A549 (cell line): ENCODE measurements at regions not wholly inside any gene's neighbourhood (a gene's known extent, or its start where the extent isn't known, plus 50 kb on each side); places are given as distances from the start of the nearest gene placed in this dataset.

Experiments
- CHD2 ChIP-seq: fragments of 150-350 bp; IDR thresholded peaks from 2 replicates; pipeline ENCODE4 v1.6.1; 2014; ENCODE audit warnings: low read length; ENCODE audit not compliant: partially characterized antibody
- ELK1 ChIP-seq: fragments of 150-350 bp; IDR thresholded peaks from 2 replicates; pipeline ENCODE4 v1.6.1; 2014; ENCODE audit warnings: low read depth, mild to moderate bottlenecking, low read length
- EP300 ChIP-seq, 2 experiments: fragments of >200 bp; sonication (Bioruptor Twin); formaldehyde crosslinking; IDR thresholded peaks; 2 replicates in 1 of 2; 3 replicates in 1 of 2; pipeline ENCODE4 v1.6.1; 2016 to 2017
- GATA3 ChIP-seq: IDR thresholded peaks from 2 replicates; pipeline ENCODE4 v1.6.1; 2012; ENCODE audit warnings: borderline replicate concordance
- HDAC2 ChIP-seq: fragments of 200-600 bp; sonication (generic); IDR thresholded peaks from 2 replicates; pipeline ENCODE4 v1.6.1; 2016
- MYC ChIP-seq: IDR thresholded peaks from 2 replicates; pipeline ENCODE4 v1.6.1; 2012; ENCODE audit warnings: mild to moderate bottlenecking, inconsistent platforms, low read length, improper control_type of control experiment, borderline replicate concordance
- POLR2A ChIP-seq: IDR thresholded peaks from 2 replicates; pipeline ENCODE4 v1.6.1; 2012; ENCODE audit warnings: mild to moderate bottlenecking, low read length
- TF ChIP-seq, protein P1 (sequence below): fragments of >200 bp; sonication (Bioruptor Twin); formaldehyde crosslinking; IDR thresholded peaks from 3 replicates; pipeline ENCODE4 v1.5.1; 2016

DNA sequence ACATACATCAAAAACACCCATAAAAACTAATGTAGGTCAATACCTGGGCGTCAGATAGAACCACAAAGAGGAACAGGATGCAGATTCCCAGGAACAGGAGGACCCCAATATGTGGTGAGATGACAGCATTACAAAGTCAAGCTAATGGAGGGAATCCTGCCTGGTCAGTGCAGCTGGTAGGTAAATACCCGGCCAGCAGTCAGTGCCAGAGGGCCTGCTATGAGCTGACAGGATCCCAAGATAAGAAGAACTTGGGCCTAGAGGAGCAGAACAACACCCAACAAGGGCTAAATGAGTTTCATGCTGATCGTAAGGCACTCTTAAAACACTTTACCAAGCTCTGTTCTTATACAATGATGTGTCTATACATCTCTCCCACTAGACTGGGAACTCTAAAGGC, 61.2 kb upstream of the KCNMB2 start:
- TF ChIP-seq, protein P1, sequence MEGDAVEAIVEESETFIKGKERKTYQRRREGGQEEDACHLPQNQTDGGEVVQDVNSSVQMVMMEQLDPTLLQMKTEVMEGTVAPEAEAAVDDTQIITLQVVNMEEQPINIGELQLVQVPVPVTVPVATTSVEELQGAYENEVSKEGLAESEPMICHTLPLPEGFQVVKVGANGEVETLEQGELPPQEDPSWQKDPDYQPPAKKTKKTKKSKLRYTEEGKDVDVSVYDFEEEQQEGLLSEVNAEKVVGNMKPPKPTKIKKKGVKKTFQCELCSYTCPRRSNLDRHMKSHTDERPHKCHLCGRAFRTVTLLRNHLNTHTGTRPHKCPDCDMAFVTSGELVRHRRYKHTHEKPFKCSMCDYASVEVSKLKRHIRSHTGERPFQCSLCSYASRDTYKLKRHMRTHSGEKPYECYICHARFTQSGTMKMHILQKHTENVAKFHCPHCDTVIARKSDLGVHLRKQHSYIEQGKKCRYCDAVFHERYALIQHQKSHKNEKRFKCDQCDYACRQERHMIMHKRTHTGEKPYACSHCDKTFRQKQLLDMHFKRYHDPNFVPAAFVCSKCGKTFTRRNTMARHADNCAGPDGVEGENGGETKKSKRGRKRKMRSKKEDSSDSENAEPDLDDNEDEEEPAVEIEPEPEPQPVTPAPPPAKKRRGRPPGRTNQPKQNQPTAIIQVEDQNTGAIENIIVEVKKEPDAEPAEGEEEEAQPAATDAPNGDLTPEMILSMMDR: no peak
- TF ChIP-seq GATA3 (no peak), HDAC2 (no peak), POLR2A (no peak), MYC (no peak), CHD2 (no peak), EP300 (IDR thresholded peaks at IDR 0.05) (no peak), ELK1 (no peak)
